ENCODE measurements at regions not wholly inside any gene's neighbourhood (a gene's known extent, or its start where the extent isn't known, plus 50 kb on each side); places are given as distances from the start of the nearest gene placed in this dataset.

DNA sequence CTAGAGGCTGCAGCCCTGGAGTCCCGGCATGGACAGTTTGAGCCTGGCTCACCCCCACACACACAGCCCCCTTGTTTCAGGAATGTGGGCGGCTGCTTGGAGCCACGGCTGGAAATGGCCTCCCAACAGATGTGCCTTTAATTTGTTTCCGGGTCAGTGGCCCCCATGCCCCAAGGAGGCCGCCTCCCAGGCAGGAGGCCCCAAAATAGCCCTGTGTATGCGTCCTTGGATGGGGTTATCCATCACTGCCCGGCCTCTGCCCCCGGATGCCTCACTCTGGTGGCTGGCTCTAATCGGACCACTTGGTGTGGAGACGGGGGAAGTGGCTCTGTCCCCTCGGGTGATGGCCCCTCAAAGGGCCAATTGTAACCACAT, 151.9 kb upstream of the MYCN start:
- FAIRE-seq (no peak), DNase-seq (ENCODE audit: insufficient read length) (no peak)
- TF ChIP-seq TAF1 (IDR thresholded peaks at IDR 0.05; ENCODE audit: borderline replicate concordance, low read depth, low read length), result no peak
- no peak for TF ChIP-seq POLR2A (IDR thresholded peaks at IDR 0.05; ENCODE audit: low read depth, low read length)

GRCh38 chr2:15788830-15789229, 151.5 kb upstream of the MYCN start:
- TF ChIP-seq TAF1 (IDR thresholded peaks at IDR 0.05; ENCODE audit: borderline replicate concordance, low read depth, low read length) (no peak), POLR2A (IDR thresholded peaks at IDR 0.05; ENCODE audit: low read depth, low read length) (no peak), POLR2AphosphoS5 (IDR thresholded peaks at IDR 0.05; ENCODE audit: low read depth, low read length) (no peak)
- FAIRE-seq (no peak), DNase-seq (ENCODE audit: insufficient read length) (no peak)

GRCh38 chr2:15789381-15790062, 150.8 kb upstream of the MYCN start:
- no peak for TF ChIP-seq POLR2A (IDR thresholded peaks at IDR 0.05; ENCODE audit: low read depth, low read length)
- no peak for TF ChIP-seq TAF1 (IDR thresholded peaks at IDR 0.05; ENCODE audit: borderline replicate concordance, low read depth, low read length)
- TF ChIP-seq POLR2AphosphoS5 (IDR thresholded peaks at IDR 0.05; ENCODE audit: low read depth, low read length), result no peak
- no peak for FAIRE-seq
- DNase-seq (ENCODE audit: insufficient read length), result no peak

GRCh38 chr2:15790326-15790725, 150.0 kb upstream of the MYCN start:
- no peak for TF ChIP-seq POLR2A (IDR thresholded peaks at IDR 0.05; ENCODE audit: low read depth, low read length)
- TF ChIP-seq POLR2AphosphoS5 (IDR thresholded peaks at IDR 0.05; ENCODE audit: low read depth, low read length), result no peak
- TF ChIP-seq TAF1 (IDR thresholded peaks at IDR 0.05; ENCODE audit: borderline replicate concordance, low read depth, low read length), result no peak
- DNase-seq (ENCODE audit: insufficient read length) (no peak), FAIRE-seq (no peak)

DNA sequence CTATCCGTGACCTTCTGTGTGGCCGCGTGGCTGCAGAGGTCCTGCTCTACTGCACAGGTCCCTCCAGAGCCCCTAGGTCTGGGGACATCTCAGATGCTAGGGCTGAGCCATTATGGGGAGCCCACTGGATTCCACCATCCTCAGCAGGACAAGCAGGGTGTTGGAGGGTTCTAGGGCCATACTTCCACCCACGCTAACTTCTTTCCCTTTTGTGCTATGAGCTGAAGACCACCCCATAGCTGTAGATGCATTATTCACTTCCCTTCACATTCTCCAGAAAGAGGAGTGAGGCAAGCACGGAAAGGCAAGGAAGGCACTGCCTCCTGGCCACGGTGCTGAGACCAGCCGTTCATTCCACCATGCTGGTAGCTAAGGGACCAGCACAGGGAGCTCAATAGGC, 149.5 kb upstream of the MYCN start:
- DNase-seq (ENCODE audit: insufficient read length), result no peak
- FAIRE-seq, result no peak
- TF ChIP-seq POLR2AphosphoS5 (IDR thresholded peaks at IDR 0.05; ENCODE audit: low read depth, low read length), result no peak
- TF ChIP-seq TAF1 (IDR thresholded peaks at IDR 0.05; ENCODE audit: borderline replicate concordance, low read depth, low read length), result no peak
- TF ChIP-seq POLR2A (IDR thresholded peaks at IDR 0.05; ENCODE audit: low read depth, low read length), result no peak

DNA sequence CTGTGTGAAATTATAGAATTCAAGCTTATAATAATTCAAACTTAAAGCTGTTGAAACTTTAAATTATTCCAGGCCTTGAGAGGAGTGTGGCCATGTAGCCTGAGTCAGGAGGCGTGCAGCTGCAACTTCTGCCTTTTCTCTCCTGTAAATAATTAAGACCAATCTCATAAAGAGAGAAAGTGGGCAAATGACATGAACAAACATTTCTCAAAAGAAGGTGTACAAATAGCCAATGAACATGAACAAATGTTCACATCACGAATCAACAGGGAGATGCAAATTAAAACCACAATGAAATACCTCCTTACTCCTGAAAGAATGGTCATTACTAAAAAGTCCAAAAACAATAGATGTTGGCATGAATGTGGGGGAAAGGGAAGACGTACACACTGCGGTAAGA, 149.1 kb upstream of the MYCN start:
- FAIRE-seq (no peak), DNase-seq (ENCODE audit: insufficient read length) (no peak)
- TF ChIP-seq POLR2AphosphoS5 (IDR thresholded peaks at IDR 0.05; ENCODE audit: low read depth, low read length), result no peak
- TF ChIP-seq TAF1 (IDR thresholded peaks at IDR 0.05; ENCODE audit: borderline replicate concordance, low read depth, low read length), result no peak
- no peak for TF ChIP-seq POLR2A (IDR thresholded peaks at IDR 0.05; ENCODE audit: low read depth, low read length)

DNA sequence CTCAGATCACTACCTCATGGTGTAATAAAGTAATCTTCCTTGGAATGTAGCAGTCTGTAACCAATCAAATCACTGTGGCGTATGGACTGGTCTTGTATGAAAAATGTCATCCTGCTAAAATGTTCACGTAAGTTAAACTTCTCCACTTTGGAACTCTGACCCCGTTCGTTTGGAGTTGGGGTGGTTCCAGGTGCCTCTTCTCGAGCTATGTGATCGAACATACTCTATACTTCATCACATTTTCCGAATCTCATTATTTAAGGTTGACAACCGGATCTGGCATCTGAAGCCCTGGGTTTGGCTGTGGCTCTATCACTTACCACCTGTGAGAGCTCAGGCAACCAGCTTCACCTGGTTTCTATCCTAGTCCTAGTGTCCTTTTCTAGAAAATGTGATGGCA, 148.0 kb upstream of the MYCN start:
- DNase-seq (ENCODE audit: insufficient read length), result no peak
- TF ChIP-seq POLR2A (IDR thresholded peaks at IDR 0.05; ENCODE audit: low read depth, low read length) (no peak), TAF1 (IDR thresholded peaks at IDR 0.05; ENCODE audit: borderline replicate concordance, low read depth, low read length) (no peak), POLR2AphosphoS5 (IDR thresholded peaks at IDR 0.05; ENCODE audit: low read depth, low read length) (no peak)
- no peak for FAIRE-seq

DNA sequence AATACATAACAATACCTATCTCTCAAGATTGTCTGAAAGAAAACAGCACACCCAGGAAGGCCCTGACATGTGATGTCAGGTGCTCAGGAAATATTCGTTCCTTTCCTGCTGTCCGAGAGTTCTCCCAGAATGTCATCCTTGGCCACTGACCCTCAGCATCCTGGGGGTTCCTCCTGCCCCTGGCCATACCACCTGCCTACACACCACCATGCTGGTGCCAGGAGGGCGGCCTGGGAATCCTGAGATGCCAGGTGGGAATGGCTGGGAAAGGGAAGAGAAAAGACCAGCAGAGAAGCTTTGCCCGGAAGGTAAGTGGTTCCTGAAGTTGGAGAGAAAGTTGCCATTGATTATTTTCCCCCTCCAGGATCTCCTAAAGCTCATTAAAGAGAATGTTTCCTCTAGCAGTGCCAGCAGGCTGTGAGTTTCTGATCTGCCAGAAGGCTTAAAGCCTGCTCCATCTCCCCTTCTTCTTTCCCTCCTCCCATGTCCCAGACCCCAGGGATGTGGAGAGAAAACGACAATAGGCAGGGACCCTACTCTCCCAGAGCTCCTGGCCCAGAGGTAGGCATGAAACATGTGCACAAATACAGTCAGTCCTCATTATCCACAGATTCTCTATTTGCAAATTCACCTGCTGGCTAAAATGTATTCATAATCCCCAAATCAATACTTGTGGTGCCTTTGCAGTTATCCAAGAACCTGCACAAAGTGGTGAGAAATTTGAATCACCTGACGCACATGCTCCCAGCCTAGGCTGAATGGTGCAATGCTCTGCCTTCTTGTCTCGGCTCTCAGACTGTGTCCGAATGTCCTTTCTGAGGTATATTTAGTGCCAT, 147.1 kb upstream of the MYCN start:
- TF ChIP-seq POLR2A (IDR thresholded peaks at IDR 0.05; ENCODE audit: low read depth, low read length) (no peak), TAF1 (IDR thresholded peaks at IDR 0.05; ENCODE audit: borderline replicate concordance, low read depth, low read length) (no peak), POLR2AphosphoS5 (IDR thresholded peaks at IDR 0.05; ENCODE audit: low read depth, low read length) (no peak)
- no peak for DNase-seq (ENCODE audit: insufficient read length)
- no peak for FAIRE-seq

DNA sequence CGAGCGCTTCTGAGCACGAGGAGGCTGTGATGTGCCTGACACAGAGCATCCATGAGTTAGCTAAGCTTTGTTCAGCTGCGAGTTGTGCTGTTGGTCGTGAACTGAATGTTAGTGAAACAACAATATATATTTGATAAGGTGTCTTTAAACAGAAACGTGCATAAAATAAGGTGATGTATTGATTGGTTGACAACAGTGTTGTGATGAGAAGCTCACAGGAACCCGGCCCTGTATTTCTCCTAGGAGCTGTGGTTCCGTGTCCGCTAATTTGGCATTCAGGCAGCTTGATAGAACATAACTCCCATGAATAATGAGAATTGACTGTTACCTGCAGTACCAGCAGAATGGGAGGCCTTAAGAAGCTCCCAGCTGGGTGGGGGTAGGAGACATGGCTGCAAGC, 146.4 kb upstream of the MYCN start:
- TF ChIP-seq POLR2AphosphoS5 (IDR thresholded peaks at IDR 0.05; ENCODE audit: low read depth, low read length), result no peak
- TF ChIP-seq POLR2A (IDR thresholded peaks at IDR 0.05; ENCODE audit: low read depth, low read length), result no peak
- TF ChIP-seq TAF1 (IDR thresholded peaks at IDR 0.05; ENCODE audit: borderline replicate concordance, low read depth, low read length), result no peak
- DNase-seq (ENCODE audit: insufficient read length), result no peak
- no peak for FAIRE-seq

DNA sequence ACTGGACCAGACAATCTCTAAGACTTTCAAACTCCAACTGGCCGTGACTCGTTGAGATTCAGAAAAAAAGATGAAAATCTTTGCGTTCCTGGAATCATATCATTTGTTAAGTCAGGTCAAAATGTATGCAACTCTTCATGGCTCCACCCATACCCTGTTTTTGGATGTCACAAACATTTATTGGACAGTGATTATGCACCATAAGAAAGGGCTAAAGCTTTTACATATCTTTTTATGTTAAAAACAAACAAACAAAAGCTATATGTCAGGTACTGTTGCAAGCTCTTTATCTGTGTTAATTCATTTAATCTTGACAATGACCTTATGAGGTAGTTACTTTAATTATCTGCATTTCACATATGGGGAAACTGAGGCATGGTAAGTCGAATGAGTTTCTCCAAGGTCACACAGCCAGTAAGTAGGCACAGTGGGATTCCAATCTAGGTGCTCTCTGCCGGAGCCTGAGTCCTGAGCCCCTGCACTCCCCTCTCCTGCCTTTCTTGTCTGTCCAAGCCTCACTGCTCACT, 145.7 kb upstream of the MYCN start:
- DNase-seq (ENCODE audit: insufficient read length) (no peak), FAIRE-seq (no peak)
- TF ChIP-seq POLR2A (IDR thresholded peaks at IDR 0.05; ENCODE audit: low read depth, low read length), result no peak
- no peak for TF ChIP-seq TAF1 (IDR thresholded peaks at IDR 0.05; ENCODE audit: borderline replicate concordance, low read depth, low read length)
- no peak for TF ChIP-seq POLR2AphosphoS5 (IDR thresholded peaks at IDR 0.05; ENCODE audit: low read depth, low read length)

DNA sequence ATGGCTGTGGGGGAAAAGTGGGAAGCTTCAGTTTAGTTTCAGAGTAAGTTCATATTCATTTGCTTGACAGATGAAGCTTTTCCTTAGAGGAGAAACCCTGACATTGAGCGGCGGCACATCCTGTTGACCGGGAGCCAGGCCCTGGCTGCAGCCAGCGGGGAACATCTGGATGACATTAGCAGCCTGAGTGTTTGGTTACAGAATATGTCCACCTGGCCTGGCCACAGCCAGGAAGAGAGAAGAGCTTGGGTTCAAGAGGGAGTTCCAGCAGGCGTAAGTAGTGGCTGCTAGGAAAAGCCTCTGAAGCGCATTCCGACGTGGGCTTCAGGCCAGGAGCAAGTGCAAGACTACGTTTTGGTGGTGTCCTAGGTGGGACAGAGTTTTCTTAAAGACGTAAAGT, 144.9 kb upstream of the MYCN start:
- FAIRE-seq, result no peak
- TF ChIP-seq TAF1 (IDR thresholded peaks at IDR 0.05; ENCODE audit: borderline replicate concordance, low read depth, low read length), result no peak
- no peak for TF ChIP-seq POLR2AphosphoS5 (IDR thresholded peaks at IDR 0.05; ENCODE audit: low read depth, low read length)
- TF ChIP-seq POLR2A (IDR thresholded peaks at IDR 0.05; ENCODE audit: low read depth, low read length), result no peak
- no peak for DNase-seq (ENCODE audit: insufficient read length)

Measured in GM12892 (cell line).